Stromal cell of bone marrow (primary cell): ENCODE measurements at regions not wholly inside any gene's neighbourhood (a gene's known extent, or its start where the extent isn't known, plus 50 kb on each side); places are given as distances from the start of the nearest gene placed in this dataset.

Experiments
- DNase-seq: peaks from one replicate; pipeline ENCODE4 v3.0.0-alpha.2; 2012; ENCODE audit warnings: low read depth

- no peak for DNase-seq
Measured at GRCh38 chr6:67361264-67361663, 1273.8 kb upstream of the ADGRB3 start.

GRCh38 chr6:67358241-67358640, 1276.8 kb upstream of the ADGRB3 start:
- DNase-seq: no peak

DNA sequence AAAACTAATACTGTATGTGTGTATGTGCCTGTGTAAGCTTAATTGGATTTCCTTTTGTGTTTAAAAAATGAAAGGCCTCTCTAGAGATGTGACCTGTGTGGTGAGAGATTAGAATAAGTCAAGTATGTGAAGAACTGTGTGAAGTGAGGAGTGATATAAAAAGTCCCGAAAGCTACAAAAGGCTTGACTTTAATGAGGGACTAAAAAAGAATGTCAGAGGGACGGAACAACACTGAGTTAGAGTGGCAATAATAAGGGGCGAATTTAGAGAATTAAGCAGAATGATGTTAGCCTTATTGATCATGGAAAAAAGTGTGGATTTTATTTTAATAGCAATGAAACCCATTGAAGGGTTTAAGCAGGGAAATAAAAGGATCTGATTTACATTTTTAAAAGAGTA, 1281.2 kb upstream of the ADGRB3 start:
- DNase-seq: no peak

GRCh38 chr6:67352717-67353116, 1282.4 kb upstream of the ADGRB3 start:
- DNase-seq: no peak

- no peak for DNase-seq
Measured at GRCh38 chr6:67350729-67351128, 1284.4 kb upstream of the ADGRB3 start.

GRCh38 chr6:67345946-67346345, 1289.1 kb upstream of the ADGRB3 start:
- DNase-seq: no peak

DNA sequence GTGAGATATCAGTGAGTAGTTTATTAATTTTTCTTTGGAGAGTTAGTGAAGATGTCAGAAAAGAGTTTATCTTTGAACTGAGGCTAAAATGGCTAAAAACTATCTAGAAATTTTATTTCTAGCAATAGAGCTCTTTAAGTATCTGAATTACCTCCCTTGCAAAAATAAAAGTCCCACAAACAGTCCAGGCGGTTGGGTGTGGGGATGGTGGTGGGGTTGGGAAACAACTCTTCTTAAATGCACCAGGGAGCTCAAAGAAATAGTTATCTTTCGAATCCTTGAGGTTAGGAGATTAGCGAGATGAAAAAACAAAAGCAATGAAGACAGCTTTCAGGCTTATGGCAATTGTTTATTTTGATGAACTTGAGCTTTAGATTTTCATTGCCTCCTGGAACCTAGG, 1299.1 kb upstream of the ADGRB3 start:
- no peak for DNase-seq

DNA sequence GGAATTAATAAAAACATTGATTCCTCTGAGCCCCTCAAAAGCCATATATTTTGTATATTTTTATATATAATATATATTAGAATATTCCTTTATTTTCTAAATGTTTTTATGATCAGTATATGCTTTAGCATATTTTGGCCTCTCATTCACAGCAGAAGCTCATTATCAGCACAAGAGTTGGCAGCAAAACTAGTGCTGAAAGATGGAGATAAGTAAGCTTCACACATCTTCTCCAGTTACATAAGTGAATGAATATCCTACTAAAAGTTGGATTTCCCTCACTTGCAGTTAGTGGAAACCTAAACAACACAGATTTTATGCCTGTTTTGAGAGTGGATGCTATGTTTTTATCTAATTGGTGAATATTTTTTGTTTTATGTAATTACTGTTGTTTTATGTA, 1303.8 kb upstream of the ADGRB3 start:
- DNase-seq: no peak

DNA sequence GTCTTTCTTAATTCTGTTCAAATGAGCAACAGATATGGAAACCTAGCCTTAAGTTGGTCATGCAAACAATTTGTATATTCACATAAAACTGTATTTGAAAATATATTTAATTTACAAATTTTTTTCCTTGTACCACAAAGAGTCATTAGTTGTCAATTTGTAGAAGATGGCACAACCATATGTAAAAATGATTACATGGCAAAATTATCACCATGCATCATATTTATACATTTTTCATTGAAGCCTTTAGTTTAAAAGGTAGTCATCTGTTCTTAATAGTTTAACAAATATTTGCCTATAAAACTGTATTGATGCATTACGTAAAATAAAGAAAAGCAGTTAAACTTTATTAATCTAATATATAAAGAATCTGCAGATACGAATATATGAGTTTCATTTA, 1306.8 kb upstream of the ADGRB3 start:
- no peak for DNase-seq

DNA sequence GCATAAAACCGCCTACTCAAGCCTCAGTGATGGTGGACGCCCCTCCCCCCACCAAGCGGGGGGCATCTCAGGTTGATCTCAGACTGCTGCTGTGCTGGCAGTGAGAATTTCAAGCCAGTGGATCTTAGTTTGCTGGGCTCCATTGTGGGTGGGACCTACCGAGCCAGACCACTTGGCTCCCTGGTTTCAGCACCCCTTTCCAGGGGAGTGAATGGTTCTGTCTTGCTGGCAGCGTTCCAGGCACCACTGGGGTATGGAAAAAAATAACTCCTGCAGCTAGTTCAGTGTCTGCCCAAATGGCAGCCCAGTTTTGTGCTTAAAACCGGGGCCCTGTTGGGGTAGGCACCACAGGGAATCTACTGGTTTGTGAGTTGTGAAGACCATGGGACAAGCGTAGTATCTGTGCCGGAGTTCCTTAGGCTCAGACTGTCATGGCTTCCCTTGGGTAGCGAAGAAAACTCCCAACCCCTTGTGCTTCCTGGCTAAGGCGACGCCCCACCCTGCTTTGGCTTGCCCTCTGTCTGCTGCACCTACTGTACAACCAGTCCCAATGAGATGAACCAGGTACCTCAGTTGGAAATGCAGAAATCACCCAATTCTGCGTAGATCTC, 1334.5 kb upstream of the ADGRB3 start:
- no peak for DNase-seq

DNA sequence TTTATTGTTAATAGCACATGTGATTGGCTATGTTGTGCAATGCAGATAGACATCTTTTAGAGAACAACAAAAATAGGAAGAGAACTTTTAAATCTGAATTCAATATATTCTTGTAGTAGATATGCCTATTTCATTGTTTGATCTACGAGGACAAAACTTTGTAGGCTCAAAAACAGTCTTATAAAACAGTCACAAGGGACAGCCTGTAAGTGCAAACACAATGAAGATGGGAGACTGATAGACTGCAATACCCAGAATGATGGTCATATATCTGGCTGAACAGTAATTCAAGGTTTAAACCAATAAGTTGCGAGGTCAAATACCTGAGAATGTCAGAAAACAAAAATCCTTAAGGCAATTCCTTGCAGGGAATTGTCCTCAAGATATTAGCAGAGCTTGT, 1342.9 kb upstream of the ADGRB3 start:
- no peak for DNase-seq

DNA sequence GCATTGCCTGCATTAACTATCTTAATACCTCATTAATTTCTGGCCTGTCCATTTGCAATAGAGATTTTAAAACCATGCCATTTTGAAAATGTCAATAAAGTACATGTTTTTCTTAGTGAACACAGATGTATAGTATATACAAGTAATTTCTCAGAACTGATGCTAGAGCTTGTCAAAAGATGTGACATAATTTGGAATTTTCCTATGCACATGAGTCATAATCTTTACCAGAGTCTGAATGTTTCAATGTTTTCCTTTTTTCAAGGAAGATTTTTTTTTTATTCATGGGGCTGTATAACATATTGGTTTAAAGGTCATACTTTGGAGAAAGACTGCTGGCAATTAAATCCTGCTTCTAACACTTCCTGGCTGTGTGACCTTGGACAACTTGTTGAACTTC, 1347.5 kb upstream of the ADGRB3 start:
- no peak for DNase-seq

DNA sequence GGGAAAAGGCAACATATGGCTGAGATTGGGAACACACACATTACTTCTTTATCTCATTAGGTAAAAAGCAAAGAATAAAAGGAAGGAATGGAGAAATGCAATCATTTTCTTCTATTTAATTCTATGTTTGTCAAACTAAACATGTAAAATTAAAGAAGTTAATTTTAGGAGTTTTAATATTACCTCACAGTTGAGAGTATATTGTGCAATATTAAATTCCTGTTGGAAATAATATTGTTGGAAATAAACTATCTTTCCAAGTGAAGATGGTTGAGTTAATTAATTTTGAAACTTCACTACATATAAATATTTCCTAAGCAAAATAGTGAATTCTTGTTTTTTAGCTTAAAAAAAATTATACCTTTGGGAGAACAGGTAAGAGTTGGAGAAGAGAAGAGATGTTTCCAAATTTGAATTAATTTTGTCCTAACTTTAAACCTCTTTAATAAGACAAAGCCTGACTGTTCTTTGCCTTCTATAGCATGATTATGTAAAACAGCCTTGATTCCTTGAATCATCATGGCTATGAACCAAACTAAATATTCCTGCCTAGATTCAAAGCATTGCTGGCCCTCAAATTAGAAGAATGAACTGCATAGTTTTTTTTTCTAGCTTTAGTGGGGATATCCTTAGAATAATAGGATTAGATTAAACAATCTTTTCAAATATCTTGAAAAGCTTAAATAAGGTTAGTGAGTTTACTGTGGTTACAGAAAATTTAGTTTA, 1349.1 kb upstream of the ADGRB3 start:
- DNase-seq: no peak

DNA sequence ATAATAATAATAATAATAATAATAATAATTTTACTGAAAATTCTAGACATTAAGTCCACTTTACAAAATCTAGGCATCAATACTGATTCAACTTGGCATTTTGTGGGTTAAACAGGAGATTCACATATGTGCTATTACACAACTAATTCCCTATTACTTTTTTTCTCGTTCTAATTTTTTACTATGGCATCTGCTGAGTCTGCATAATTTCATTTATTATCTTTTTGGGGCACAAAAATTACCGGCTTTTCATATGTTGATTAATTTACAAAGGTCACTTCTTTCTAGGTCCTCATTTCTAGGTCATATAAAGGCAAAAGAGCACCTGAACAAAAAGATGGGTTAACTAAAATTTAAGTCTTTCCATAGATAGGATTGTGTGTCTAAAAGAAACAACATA, 1357.8 kb upstream of the ADGRB3 start:
- DNase-seq: no peak

- DNase-seq: no peak
Measured at GRCh38 chr6:67265996-67266921, 1368.8 kb upstream of the ADGRB3 start.

DNA sequence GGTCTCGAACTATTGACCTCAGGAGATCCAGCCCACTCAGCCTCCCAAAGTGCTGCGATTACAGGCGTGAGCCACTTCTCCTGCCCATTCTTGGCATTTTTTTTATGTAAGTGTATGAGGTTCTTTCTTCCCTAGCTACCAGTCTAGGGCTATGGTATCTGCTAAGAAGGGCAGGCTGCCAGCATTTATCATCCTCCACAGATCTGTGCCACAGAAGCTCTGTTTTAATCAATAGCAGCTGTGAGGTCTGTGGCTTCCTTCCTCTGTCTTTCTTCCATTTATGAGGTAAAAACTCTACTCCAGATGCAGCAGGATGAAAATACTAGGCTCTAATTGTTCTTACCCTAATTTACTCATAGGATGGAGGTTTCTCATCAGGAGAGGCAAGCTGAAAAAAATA, 1382.4 kb upstream of the ADGRB3 start:
- DNase-seq: no peak

- DNase-seq: no peak
Measured at GRCh38 chr6:67248077-67248476, 1387.0 kb upstream of the ADGRB3 start.

- DNase-seq: no peak
Measured at GRCh38 chr6:67244037-67244436, 1391.0 kb upstream of the ADGRB3 start.

DNA sequence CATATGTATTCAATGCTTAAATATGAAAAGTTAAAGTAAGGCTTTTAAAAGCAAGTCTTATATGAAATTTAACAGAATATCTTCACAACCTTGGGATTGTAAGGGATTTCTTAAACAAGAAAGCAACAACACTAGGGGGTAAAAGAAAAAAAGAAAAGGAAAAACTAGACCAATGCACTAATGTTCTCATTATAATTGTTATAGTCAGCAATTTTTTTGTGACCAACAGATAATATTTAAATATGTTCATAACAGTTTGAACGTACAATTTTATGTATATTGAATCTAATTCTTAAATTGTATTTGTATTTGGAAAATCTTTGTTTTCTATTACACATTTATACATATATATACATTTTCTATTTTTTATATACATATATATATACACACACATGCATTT, 1397.8 kb upstream of the ADGRB3 start:
- DNase-seq: no peak

- no peak for DNase-seq
Measured at GRCh38 chr6:67231092-67231491, 1404.0 kb upstream of the ADGRB3 start.

GRCh38 chr6:67224989-67225388, 1410.1 kb upstream of the ADGRB3 start:
- DNase-seq: no peak

DNA sequence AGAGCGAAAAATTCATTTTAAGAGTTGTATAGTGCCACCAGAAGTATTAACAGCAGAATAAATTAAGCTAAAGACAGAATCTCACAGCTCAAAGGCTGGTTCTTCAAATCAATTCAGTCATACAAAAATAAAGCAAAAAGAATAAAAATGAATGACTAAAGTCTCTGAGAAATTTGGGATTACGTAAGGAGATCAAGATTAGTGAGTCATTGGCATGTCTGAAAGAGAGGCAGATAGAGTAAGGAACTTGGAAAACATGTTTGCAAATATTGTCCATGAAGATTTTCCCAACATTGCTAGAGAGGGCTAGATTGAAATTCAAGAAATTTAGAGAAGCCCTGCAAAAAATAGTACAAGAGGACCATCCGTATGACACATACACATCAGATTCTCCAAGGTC, 1413.9 kb upstream of the ADGRB3 start:
- no peak for DNase-seq

DNA sequence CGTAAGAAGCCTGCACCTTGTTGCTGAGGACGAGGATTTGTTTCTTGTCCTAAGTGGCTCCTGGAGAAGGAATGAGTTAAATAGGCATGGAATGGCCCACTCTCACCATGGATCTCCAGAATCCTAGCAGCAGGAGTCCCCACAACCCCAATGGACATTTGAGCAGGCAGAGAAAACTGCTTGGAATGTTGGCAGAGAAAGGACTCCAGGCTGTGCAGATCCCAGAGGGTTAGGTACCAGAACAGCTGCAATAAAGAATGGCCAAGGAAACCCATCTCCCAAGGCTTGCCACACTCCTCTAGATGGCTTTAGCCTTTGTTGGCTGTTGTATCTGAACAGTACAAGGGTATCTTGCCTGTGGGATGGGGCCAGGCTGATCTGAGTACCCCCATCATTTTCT, 1415.7 kb upstream of the ADGRB3 start:
- DNase-seq: no peak
